ENCODE measurements at regions not wholly inside any gene's neighbourhood (a gene's known extent, or its start where the extent isn't known, plus 50 kb on each side); places are given as distances from the start of the nearest gene placed in this dataset.

GRCh38 chr12:127064207-127064606, 1202.8 kb upstream of the TMEM132C start (continued):
- no peak for TF ChIP-seq SOX15 (CRISPR knock-in tag; IDR thresholded peaks at IDR 0.05)
- no peak for TF ChIP-seq IRF2 (CRISPR knock-in tag; IDR thresholded peaks at IDR 0.05; ENCODE audit: borderline replicate concordance, low read depth)
- no peak for TF ChIP-seq PRRX2 (CRISPR knock-in tag; IDR thresholded peaks at IDR 0.05)
- TF ChIP-seq CREM (CRISPR knock-in tag; IDR thresholded peaks at IDR 0.05), result no peak
- no peak for TF ChIP-seq ATF3 (CRISPR knock-in tag; conservative IDR thresholded peaks at IDR 0.05)
- TF ChIP-seq ATF6 (CRISPR knock-in tag; IDR thresholded peaks at IDR 0.05), result no peak
- no peak for TF ChIP-seq NFYB (CRISPR knock-in tag; conservative IDR thresholded peaks at IDR 0.05; ENCODE audit: low read depth)
- TF ChIP-seq JUN (CRISPR knock-in tag; IDR thresholded peaks at IDR 0.05), result no peak
- TF ChIP-seq ZNF425 (CRISPR knock-in tag; conservative IDR thresholded peaks at IDR 0.05), result no peak
- no peak for TF ChIP-seq FOXJ3 (CRISPR knock-in tag; IDR thresholded peaks at IDR 0.05; ENCODE audit: borderline replicate concordance)

GRCh38 chr12:127065595-127065994, 1201.4 kb upstream of the TMEM132C start:
- peaks cover 40% of the 10 kb centered on the region for H3K36me3 Mint-ChIP-seq
- CTCF ChIA-PET, result no interaction called here

More at GRCh38 chr12:127065595-127065994, 1201.4 kb upstream of the TMEM132C start:
- peaks cover 62% of the 10 kb centered on the region for H3K9me3 Mint-ChIP-seq
- H3K27me3 Mint-ChIP-seq (ENCODE audit: low read depth), result peaks cover 2% of the 10 kb centered on the region; the same call in 1 of the 2 replicates
- no peak overlapping the region for H3K27ac Mint-ChIP-seq
- DNase-seq (ENCODE audit: low spot score) (no peak), ATAC-seq (no peak)
- TF ChIP-seq ZNF532 (CRISPR knock-in tag; IDR thresholded peaks at IDR 0.05; ENCODE audit: borderline replicate concordance) (no peak), NR2C2 (CRISPR knock-in tag; IDR thresholded peaks at IDR 0.05) (no peak), JUN (CRISPR knock-in tag; IDR thresholded peaks at IDR 0.05) (no peak)
- no peak overlapping the region for H3K4me3 Mint-ChIP-seq
- POLR2A ChIA-PET, result no interaction called here
- no peaks in the 10 kb centered on the region for H3K4me1 Mint-ChIP-seq
